Loucy (cell line): ENCODE measurements at regions not wholly inside any gene's neighbourhood (a gene's known extent, or its start where the extent isn't known, plus 50 kb on each side); places are given as distances from the start of the nearest gene placed in this dataset.
A peak's percentile ranks its signal among the peaks of the same experiment; 100 is the strongest.

Source experiments
- H2AFZ ChIP-seq: fragments of 200-600 bp; sonication (generic); 2 replicates; pipeline ENCODE4 v1.6.0; 2016; ENCODE audit warnings: antibody characterized with exemption, mild to moderate bottlenecking, low read length, moderate library complexity
- H3F3A ChIP-seq: fragments of 200-600 bp; 2 replicates; pipeline ENCODE4 v1.6.0; 2016; ENCODE audit warnings: antibody characterized with exemption, low read depth, mild to moderate bottlenecking
- H3K27me3 ChIP-seq: fragments of 200-600 bp; sonication (generic); 2 replicates; pipeline ENCODE4 v1.6.1; 2014; ENCODE audit warnings: low read length, mild to moderate bottlenecking; ENCODE audit not compliant: insufficient read depth, poor library complexity, severe bottlenecking
- H3K36me3 ChIP-seq: fragments of 200-600 bp; sonication (generic); 2 replicates; pipeline ENCODE4 v1.6.1; 2016; ENCODE audit warnings: low read length; ENCODE audit not compliant: insufficient read depth
- H3K4me1 ChIP-seq: fragments of 200-600 bp; sonication (generic); 2 replicates; pipeline ENCODE4 v1.5.1; 2014; ENCODE audit warnings: low read length, mild to moderate bottlenecking; ENCODE audit not compliant: insufficient read depth, poor library complexity, severe bottlenecking
- H3K4me2 ChIP-seq: fragments of 200-600 bp; sonication (generic); 2 replicates; pipeline ENCODE4 v1.6.0; 2014; ENCODE audit warnings: antibody characterized with exemption, low read length, low read depth, mild to moderate bottlenecking; ENCODE audit not compliant: poor library complexity, severe bottlenecking
- H3K4me3 ChIP-seq: fragments of 200-600 bp; sonication (generic); 2 replicates; pipeline ENCODE4 v1.5.1; 2014; ENCODE audit warnings: low read length, mild to moderate bottlenecking, mixed read lengths; ENCODE audit not compliant: poor library complexity, severe bottlenecking
- H3K79me2 ChIP-seq: fragments of 200-600 bp; sonication (generic); 2 replicates; pipeline ENCODE4 v1.6.1; 2014; ENCODE audit warnings: low read length; ENCODE audit not compliant: insufficient read depth
- H3K9ac ChIP-seq: fragments of 200-600 bp; sonication (generic); 2 replicates; pipeline ENCODE4 v1.6.0; 2014; ENCODE audit warnings: mild to moderate bottlenecking, low read depth, low read length, moderate library complexity; ENCODE audit not compliant: poor library complexity, severe bottlenecking
- H3K9me2 ChIP-seq: fragments of 200-600 bp; sonication (generic); replicated peaks from 2 replicates; pipeline ENCODE4 v1.6.1; 2016; ENCODE audit warnings: low read depth, low read length, mixed read lengths
- H3K9me3 ChIP-seq: fragments of 200-600 bp; sonication (generic); 2 replicates; pipeline ENCODE4 v1.6.1; 2014; ENCODE audit warnings: mild to moderate bottlenecking, antibody characterized with exemption, low read length, low read depth; ENCODE audit not compliant: insufficient read depth
- H4K20me1 ChIP-seq: fragments of 200-600 bp; sonication (generic); 2 replicates; pipeline ENCODE4 v1.6.0; 2014; ENCODE audit warnings: antibody characterized with exemption, low read length, mild to moderate bottlenecking; ENCODE audit not compliant: insufficient read depth, poor library complexity, severe bottlenecking
- CTCF ChIP-seq: fragments of 200-600 bp; sonication (generic); conservative IDR thresholded peaks from 2 replicates; pipeline ENCODE4 v1.5.1; 2014; ENCODE audit warnings: mild to moderate bottlenecking, antibody characterized with exemption, low read length
- EZH2phosphoT487 ChIP-seq: fragments of 200-600 bp; IDR thresholded peaks from 2 replicates; pipeline ENCODE4 v1.6.1; 2018; ENCODE audit warnings: antibody characterized with exemption, mild to moderate bottlenecking, moderate library complexity, borderline replicate concordance

GRCh38 chr5:165739079-165739741 is 2233.8 kb downstream of the MAT2B start:
- H3K9me2 ChIP-seq: no peaks in the 10 kb centered on the region
- no peaks in the 10 kb centered on the region for H4K20me1 ChIP-seq
- no peaks in the 10 kb centered on the region for H3K27me3 ChIP-seq
- H3K9me3 ChIP-seq: no peaks in the 10 kb centered on the region
- no peak overlapping the region for H3K9ac ChIP-seq
- H3K79me2 ChIP-seq: no peaks in the 10 kb centered on the region
- H3K36me3 ChIP-seq: no peaks in the 10 kb centered on the region
- H3F3A ChIP-seq: no peaks in the 10 kb centered on the region
- no peak overlapping the region for H2AFZ ChIP-seq
- no peak overlapping the region for H3K4me2 ChIP-seq
- TF ChIP-seq CTCF (no peak), EZH2phosphoT487 (no peak)
- H3K4me1 ChIP-seq: peaks cover 11% of the 10 kb centered on the region
- no peak overlapping the region for H3K4me3 ChIP-seq

- Histone ChIP-seq H2AFZ (0 out of 2 replicates have a peak overlapping the region, but pooled peaks have one; percentile 49), H3K4me2 (no peak overlapping the region), H3K9me2 (no peaks in the 10 kb centered on the region), H3K4me3 (no peak overlapping the region), H3F3A (no peaks in the 10 kb centered on the region), H4K20me1 (no peaks in the 10 kb centered on the region), H3K27me3 (no peaks in the 10 kb centered on the region), H3K4me1 (peaks cover 5% of the 10 kb centered on the region), H3K9ac (no peak overlapping the region), H3K9me3 (no peaks in the 10 kb centered on the region), H3K36me3 (no peaks in the 10 kb centered on the region), H3K79me2 (no peaks in the 10 kb centered on the region)
- TF ChIP-seq CTCF: no peak
- TF ChIP-seq EZH2phosphoT487: no peak
Observed at GRCh38 chr5:165757791-165758190, 2252.4 kb downstream of the MAT2B start.

- Histone ChIP-seq H3K9me3 (no peaks in the 10 kb centered on the region), H3K4me3 (no peak overlapping the region), H3K9ac (peak overlapping the region; percentile 48), H3K36me3 (no peaks in the 10 kb centered on the region), H2AFZ (peak overlapping the region; percentile 23; the same call in 1 of the 2 replicates), H3K79me2 (no peaks in the 10 kb centered on the region), H3F3A (peaks cover 5% of the 10 kb centered on the region; the same call in 1 of the 2 replicates), H3K27me3 (no peaks in the 10 kb centered on the region), H4K20me1 (no peaks in the 10 kb centered on the region), H3K9me2 (no peaks in the 10 kb centered on the region), H3K4me2 (peak overlapping the region; percentile 22), H3K4me1 (peaks cover 75% of the 10 kb centered on the region)
- TF ChIP-seq CTCF (no peak), EZH2phosphoT487 (no peak)
Observed at GRCh38 chr5:165775111-165775510, 2269.7 kb downstream of the MAT2B start.
